HG03439 (cell line): ENCODE measurements at regions not wholly inside any gene's neighbourhood (a gene's known extent, or its start where the extent isn't known, plus 50 kb on each side); places are given as distances from the start of the nearest gene placed in this dataset.
"Not testable (repeated sequence)": the region's sequence is repeated elsewhere in the genome, so short reads cannot be mapped to it uniquely, and the experiment has no call there.

Experiments
- ATAC-seq: cut with Tn5 transposase; IDR thresholded peaks from one replicate; pipeline ENCODE4 v1.9.1; 2021; ENCODE audit warnings: mild to moderate bottlenecking, moderate library complexity; ENCODE audit not compliant: unreplicated experiment

DNA sequence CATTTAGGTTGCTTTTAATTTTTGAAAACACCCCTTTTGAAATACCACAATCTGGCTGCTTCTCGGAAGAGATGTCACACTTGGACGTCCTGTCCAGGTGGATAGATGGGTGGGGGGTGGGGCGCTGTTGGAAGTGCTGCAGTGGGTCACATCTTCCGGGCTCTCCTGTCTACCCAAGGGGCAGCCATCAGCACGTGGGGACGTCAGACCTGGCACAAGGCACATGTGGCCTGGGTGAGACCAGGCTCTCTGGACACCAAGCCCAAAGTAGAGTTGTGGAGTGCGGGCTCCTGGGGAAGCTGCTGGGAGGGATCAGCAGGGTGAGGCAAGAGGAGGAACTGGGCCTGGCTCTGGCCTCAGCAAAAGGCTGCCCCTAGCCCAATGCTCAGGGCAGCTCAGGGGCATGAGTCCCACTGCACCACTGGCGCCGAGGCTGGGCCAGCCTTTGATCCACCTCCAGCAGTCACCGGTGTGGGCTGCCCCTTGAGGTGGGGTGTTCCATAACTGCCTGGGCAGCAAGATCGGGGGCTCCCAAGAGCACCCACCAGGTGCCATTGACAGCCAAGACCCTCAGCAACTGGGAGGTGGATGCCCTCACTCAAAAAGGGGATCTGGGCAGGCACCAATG, 68.6 kb upstream of the CCND1 start:
- no peak for ATAC-seq

DNA sequence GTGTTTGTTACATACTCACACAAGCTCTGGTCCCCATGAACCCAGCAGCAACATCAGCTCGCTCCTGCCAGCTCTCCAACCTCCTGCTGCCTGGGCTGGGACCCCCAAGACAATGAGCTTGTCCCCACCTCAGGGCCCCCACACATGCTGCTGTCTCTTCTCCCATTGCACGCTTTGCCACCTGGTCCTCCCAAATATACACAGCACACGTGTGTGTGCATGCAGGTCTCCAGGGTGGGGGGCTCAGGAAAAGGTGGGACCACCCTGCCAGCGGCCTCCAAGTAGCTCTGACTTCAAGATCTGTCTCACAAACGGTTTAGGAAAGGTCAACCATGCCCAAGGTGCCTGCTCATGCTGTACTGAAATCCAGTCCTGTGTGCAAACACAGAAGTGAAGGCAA, 68.1 kb upstream of the CCND1 start:
- ATAC-seq, result no peak

DNA sequence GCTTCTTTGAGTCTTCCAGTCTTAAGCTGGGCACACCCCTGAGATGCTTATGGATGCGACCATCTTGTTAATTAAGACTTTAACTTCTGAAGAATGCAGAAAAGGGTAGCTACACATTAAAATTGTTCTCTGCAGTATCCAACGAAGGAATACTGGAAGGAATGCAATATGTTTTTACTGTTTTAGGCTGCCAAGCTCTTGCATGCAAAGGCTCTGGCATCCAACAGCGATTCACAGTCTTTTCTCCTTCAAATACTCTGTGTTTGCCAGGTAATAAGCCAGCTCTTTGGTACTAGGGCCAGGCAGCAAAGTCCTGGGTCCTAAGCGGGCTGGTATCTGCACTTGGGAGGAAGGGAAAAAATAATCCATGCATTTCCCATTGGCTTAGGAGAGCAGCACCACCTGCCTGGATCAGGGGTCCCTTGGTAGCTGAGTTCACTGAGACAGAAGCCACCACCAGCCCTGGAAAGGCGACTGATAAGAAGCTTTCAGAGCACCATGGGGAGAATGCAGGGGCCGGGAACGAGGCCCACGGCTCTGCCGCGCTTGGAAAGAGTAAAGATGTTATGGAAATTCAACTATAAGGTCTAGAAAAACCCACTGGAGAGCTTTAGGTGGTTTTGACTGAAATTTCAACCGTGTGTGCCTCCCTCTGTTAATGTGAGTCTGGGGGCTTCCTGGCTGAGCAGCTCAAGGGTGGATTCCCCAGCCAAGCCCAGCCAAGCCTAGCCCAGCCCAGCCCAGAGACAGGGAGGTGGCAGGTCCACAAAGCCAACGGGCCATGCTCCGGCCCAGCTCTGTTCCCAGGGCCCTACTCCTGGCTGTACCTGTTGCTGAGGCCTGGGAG, 67.0 kb upstream of the CCND1 start:
- ATAC-seq, result no peak

DNA sequence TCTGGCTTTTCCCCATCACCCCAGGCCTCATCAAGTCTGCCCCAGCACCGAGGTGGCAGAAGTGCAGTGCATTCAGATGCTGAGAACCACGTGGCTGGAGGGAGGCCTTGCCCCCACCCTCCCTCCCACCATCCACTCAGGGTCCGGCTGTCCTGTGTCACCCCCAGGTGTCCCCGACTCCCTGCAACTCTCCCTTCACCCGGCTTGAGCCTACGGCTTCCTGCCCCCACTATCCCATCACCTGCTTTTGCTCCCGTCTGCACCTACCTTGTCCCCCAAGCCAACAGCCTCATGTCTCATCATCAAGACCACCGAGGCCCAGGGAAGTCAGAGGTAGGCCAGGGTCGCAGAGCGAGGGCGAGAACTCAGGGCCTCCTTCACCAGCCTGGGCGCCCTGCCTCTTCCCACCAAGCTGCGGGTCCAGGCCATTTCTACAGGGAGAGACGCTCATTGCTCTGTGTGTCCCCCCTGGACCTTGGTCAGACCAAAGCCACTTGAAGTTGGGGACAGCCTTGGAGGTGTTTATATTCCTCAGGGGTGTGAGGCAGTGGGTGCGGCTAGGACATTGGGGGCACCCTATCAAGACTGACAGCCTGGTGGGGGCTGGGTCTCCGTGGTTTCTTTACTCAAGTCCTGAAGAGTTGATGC, 66.2 kb upstream of the CCND1 start:
- no peak for ATAC-seq

DNA sequence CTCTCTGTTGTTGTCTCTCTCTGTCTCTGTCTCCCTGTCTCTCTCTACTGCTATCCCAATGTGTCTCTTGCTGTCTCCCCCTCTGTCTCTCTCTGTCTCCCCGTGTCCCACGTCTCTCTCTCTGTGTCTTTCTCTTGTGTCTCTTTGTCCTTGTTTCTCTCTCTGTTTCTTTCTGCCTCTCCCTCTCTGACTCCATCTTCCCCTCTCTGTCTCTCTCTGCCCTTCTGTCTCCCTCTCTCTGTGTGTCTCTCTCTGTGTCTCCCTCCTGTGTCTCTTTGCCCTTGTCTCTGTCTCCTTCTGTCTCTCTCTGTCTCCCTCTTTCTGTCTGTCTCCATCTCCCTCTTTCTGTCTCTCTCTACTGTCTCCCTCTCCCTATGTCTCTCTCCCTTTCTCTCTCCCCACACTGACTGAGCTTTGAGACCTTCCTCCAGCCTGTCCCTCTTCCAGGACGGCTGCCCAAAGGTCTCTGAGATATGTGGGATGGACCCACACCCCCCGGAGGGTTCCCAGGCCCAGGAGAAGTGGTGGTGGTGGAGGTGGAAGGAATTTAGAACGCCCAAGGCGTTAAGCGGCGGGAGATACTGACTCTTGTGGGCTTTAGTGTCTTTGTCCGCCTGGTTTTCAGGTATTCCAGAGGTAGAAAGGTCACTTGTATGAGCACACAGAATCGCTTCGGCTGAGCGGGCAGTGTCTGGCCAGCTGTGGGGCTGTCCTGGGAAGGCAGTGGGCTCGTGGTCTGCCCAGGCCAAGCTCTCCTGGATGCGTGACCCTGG, 65.5 kb upstream of the CCND1 start:
- ATAC-seq, result no peak

DNA sequence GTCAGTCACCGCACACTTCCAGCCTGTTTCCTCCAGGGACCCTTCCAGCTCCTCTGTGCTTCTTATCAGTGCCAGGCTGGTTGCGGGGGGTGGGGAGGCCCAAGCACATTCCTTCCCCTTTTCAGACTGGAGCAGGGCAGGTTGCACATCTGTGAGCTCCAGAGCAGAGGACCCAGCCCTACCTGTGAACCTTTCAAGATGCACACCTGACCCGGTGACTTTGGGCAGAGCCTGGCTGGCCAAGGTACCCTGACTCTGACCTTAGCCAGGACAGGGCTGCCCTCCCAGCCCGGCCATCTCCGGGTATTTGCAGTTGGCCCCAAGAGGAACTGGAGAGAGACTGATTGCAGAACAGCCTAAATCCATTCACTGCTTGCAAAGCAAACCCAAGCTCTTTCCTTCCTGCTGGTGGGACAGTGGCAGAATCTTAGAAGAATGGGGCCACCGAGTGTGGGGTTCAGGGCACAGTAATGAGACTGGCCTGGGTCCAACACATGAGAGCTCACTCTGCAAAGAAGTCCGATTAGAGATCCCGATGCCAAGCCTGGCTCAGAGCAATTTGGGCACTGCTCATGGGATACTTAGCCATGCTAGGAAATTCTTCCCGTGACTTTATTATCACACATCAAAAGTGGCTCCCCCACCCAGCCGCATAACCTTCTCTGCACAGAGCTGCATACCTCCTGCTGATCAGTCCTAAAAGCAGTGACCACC, 64.7 kb upstream of the CCND1 start:
- no peak for ATAC-seq

DNA sequence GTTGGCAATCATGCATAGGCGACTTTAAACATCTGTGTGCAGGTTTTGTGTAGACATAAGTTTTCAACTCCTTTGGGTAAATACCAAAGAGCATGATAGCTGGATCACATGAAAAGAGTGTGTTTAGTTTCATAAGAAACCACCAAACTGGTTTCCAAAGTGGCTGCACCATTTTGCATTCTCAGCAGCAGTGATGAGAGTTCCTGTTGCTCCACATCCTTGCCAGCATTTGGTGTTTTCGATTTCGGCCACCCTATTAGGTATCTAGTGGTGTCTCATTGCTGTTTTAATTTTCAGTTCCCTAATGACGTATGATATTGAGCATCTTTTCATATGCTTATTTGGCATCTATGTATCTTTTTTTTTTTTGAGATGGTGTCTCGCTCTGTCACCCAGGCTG, 62.8 kb upstream of the CCND1 start:
- ATAC-seq, result no peak

DNA sequence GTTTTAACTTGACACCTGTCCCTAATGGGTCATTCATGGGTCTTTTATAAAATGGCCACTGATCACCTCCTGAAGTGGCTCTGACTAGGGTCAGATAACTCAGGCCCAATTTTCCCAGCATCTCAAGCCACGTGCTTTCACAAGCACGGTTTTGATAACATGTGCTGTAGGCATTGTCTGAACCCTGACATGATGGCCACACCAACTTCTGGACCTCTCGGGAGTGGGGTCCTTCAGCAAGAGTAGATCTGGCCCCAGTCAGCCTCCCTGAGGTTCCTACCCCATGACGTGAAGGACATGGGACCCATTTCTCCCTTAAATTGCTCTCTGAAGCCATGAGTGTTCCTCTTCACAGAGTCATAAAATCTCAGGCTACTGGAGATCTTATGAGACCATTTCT, 60.4 kb upstream of the CCND1 start:
- no peak for ATAC-seq

DNA sequence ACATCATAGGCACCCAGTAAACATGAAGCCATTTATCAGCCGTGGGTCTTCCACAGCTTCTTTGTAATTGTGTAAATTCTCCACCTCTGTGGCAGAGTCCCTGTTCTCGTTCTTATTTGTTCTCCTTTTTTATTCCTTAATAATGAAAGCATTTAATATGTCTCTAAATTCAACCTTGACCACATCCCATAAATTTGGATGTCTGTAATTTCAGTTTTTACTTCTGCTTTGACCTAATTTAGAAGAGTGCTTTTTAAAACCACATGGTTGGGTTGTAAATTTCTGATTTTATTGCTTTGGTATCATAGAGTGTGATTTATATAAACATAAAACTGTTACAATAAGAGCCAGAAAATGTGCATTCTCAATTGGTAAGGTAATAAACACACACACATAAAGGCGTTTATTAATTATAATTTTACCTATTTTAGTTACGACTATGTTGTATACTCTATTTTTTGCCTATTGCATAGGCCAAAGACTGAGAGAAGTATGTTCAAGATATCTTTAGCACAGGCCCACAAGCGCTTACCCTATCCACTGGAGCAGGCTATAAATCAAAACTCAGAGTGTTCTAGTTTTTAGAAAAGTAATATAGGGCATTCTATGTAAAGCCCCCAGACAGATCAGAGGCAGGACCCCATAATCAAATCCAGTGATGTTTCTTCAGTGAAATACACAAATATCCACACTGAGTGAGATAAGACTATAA, 58.0 kb upstream of the CCND1 start:
- no peak for ATAC-seq

DNA sequence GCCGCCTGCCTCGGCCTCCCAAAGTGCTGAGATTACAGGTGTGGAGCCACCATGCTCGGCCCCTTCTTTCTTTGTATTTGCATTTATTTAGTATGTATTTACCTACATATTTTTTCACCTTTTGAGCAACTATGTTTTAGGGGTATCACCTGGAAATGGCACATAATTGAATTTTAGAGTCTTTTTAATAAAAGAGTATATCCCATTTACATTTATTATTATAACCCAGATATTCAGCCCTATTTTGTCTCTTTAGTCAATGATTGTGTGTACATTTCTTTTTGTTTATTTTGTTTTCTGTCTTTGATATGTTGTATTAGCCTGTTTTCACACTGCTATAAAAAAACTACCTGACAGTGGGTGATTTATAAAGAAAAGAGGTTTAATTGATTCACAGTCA, 56.8 kb upstream of the CCND1 start:
- no peak for ATAC-seq

DNA sequence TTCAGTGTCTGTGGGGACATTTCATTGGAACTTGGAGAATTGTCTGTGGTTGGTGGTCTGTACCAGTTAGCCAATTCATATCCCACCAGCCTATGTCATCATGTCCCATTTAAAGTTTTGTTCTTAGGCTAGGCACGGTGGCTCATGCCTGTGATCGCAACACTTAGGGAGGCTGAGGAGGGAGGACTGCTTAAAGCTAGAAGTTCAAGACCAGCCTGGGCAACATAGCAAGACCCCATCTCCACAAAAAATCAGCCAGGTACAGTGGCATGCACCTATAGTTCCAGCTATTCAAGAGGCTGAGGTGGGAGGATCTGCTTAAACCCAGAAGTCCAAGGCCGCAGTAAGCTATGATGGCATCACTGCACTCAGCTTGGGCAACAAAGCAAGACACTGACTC, 55.6 kb upstream of the CCND1 start:
- no peak for ATAC-seq

DNA sequence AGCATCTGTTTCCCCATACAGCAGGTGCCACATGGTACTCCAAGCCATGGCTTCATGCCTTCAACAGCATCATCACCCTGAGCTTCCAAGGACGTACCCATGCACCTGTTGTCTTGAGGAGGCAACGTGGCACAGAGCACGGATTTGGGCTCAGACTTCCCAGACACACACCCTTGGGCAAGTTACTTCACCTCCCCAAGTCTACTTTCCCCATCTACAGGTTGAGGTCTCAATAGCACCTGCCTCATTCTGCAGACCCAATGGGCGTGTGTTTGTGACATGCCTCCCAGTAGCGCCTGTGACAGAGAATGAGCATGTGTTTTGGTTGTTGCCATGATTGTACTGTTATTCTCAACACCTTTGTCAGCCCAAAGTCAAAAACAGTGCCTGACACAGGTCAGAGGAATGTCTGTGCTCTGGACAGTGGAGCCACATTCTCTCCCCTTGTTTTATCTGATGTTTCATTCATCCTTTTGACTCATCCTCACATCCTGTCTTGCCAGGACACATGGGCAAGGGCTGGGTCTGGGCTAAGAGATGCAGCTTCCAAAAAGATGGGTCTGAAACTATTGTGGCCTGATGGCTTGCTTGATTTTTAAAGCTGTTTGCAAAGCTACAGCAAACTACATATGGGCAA, 53.4 kb upstream of the CCND1 start:
- no peak for ATAC-seq

DNA sequence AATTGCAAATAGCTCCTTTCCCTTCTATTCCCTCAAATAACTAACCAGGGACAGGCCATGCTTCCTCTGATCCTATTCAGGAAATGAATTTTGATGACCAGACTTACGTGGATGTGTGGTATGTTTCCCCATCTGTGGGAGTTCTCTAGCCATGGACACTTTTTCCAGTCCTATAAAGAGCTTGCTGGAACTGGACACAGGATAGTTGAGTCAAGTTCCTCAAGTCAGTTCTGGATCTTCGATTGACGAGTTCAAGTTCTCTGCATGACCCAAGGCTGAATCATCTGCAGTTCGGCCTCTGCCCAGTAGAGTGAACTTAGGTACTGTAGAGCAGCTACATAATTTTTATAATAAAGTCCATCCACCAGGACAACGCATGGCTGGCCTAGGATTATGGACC, 52.7 kb upstream of the CCND1 start:
- ATAC-seq, result no peak

DNA sequence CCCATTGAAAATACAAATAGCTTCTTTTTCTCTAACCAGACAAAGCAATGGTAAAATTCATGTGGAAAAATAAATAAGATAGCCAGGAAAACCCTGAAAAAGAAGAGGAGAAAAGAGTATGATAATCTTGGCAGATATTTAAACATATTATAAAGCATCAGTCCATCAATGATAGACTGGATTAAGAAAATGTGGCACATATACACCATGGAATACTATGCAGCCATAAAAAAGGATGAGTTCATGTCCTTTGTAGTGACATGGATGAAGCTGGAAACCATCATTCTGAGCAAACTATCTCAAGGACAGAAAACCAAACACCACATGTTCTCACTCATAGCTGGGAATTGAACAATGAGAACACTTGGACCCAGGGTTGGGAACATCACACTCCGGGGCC, 50.9 kb upstream of the CCND1 start:
- ATAC-seq, result not testable (repeated sequence)
